OCI-LY1 (cell line): ENCODE measurements at regions not wholly inside any gene's neighbourhood (a gene's known extent, or its start where the extent isn't known, plus 50 kb on each side); places are given as distances from the start of the nearest gene placed in this dataset.

Experiments
- H2AFZ ChIP-seq: fragments of 200-600 bp; sonication (generic), shearing (Covaris generic); 2 replicates; pipeline ENCODE4 v1.6.0; 2014; ENCODE audit warnings: antibody characterized with exemption, mild to moderate bottlenecking, low read length
- H3F3A ChIP-seq: fragments of 200-600 bp; sonication (generic), shearing (Covaris generic); 2 replicates; pipeline ENCODE4 v1.6.0; 2014; ENCODE audit warnings: mild to moderate bottlenecking, antibody characterized with exemption, low read length, moderate library complexity; ENCODE audit not compliant: insufficient read depth
- H3K27ac ChIP-seq: fragments of 200-600 bp; sonication (generic); 2 replicates; pipeline ENCODE4 v1.5.1; 2014; ENCODE audit warnings: low read length, mixed run types, mild to moderate bottlenecking, low read depth; ENCODE audit not compliant: poor library complexity, severe bottlenecking
- H3K27me3 ChIP-seq: fragments of 200-600 bp; sonication (generic); 2 replicates; pipeline ENCODE4 v1.6.0; 2014; ENCODE audit warnings: antibody characterized with exemption, mild to moderate bottlenecking, low read length, moderate library complexity; ENCODE audit not compliant: insufficient read depth
- H3K36me3 ChIP-seq: fragments of 200-600 bp; sonication (generic); 2 replicates; pipeline ENCODE4 v1.6.1; 2014; ENCODE audit warnings: mild to moderate bottlenecking, antibody characterized with exemption, low read length, moderate library complexity, mixed read lengths; ENCODE audit not compliant: insufficient read depth
- H3K4me1 ChIP-seq: fragments of 200-600 bp; sonication (generic); 2 replicates; pipeline ENCODE4 v1.5.1; 2014; ENCODE audit warnings: mild to moderate bottlenecking, low read length, moderate library complexity; ENCODE audit not compliant: insufficient read depth, severe bottlenecking
- H3K4me2 ChIP-seq: fragments of 200-600 bp; sonication (generic), shearing (Covaris generic); 2 replicates; pipeline ENCODE4 v1.6.1; 2014; ENCODE audit warnings: low read length
- H3K4me3 ChIP-seq: fragments of 200-600 bp; sonication (generic); 2 replicates; pipeline ENCODE4 v1.5.1; 2014; ENCODE audit warnings: low read length, low read depth, mild to moderate bottlenecking, mixed read lengths; ENCODE audit not compliant: poor library complexity, severe bottlenecking
- H3K79me2 ChIP-seq: fragments of 200-600 bp; shearing (Covaris generic); 2 replicates; pipeline ENCODE4 v1.6.1; 2016; ENCODE audit warnings: mixed run types, low read length, mixed read lengths; ENCODE audit not compliant: insufficient read depth
- H3K9ac ChIP-seq: fragments of 200-600 bp; sonication (generic), shearing (Covaris generic); 2 replicates; pipeline ENCODE4 v1.6.1; 2014; ENCODE audit warnings: mild to moderate bottlenecking, low read length, mixed read lengths
- H3K9me2 ChIP-seq: fragments of 200-600 bp; sonication (generic), shearing (Covaris generic); 2 replicates; pipeline ENCODE4 v1.6.1; 2014; ENCODE audit warnings: low read depth, mild to moderate bottlenecking, low read length, mixed read lengths
- H3K9me3 ChIP-seq: fragments of 200-600 bp; shearing (Covaris generic); 2 replicates; pipeline ENCODE4 v1.6.1; 2014; ENCODE audit warnings: low read length, mixed read lengths
- H4K20me1 ChIP-seq: fragments of 200-600 bp; sonication (generic), shearing (Covaris generic); 2 replicates; pipeline ENCODE4 v1.6.0; 2016; ENCODE audit warnings: mild to moderate bottlenecking, low read length; ENCODE audit not compliant: insufficient read depth
- CTCF ChIP-seq: fragments of 200-600 bp; sonication (generic), shearing (Covaris generic); IDR thresholded peaks from 2 replicates; pipeline ENCODE4 v1.5.1; 2017; ENCODE audit warnings: mild to moderate bottlenecking, antibody characterized with exemption, low read length, moderate library complexity, mixed read lengths
- EZH2 ChIP-seq: fragments of 200-600 bp; sonication (generic), shearing (Covaris generic); IDR thresholded peaks from 2 replicates; pipeline ENCODE4 v1.8.0; 2017; ENCODE audit warnings: borderline replicate concordance, mixed run types, mild to moderate bottlenecking, antibody characterized with exemption, low read length, moderate library complexity, mixed read lengths

- Histone ChIP-seq H3K27me3 (no peaks in the 10 kb centered on the region), H3K4me3 (no peak overlapping the region), H3K36me3 (no peaks in the 10 kb centered on the region), H3K4me1 (peaks cover 25% of the 10 kb centered on the region), H3F3A (no peaks in the 10 kb centered on the region), H4K20me1 (no peaks in the 10 kb centered on the region), H3K4me2 (no peak overlapping the region), H3K79me2 (no peaks in the 10 kb centered on the region), H3K9me3 (no peaks in the 10 kb centered on the region), H3K9me2 (no peaks in the 10 kb centered on the region), H2AFZ (no peak overlapping the region), H3K27ac (no peak overlapping the region), H3K9ac (no peak overlapping the region)
- TF ChIP-seq EZH2, result no peak
- TF ChIP-seq CTCF, result no peak
Measured at GRCh38 chr6:163663575-163663974, 249.1 kb downstream of the QKI start.

DNA sequence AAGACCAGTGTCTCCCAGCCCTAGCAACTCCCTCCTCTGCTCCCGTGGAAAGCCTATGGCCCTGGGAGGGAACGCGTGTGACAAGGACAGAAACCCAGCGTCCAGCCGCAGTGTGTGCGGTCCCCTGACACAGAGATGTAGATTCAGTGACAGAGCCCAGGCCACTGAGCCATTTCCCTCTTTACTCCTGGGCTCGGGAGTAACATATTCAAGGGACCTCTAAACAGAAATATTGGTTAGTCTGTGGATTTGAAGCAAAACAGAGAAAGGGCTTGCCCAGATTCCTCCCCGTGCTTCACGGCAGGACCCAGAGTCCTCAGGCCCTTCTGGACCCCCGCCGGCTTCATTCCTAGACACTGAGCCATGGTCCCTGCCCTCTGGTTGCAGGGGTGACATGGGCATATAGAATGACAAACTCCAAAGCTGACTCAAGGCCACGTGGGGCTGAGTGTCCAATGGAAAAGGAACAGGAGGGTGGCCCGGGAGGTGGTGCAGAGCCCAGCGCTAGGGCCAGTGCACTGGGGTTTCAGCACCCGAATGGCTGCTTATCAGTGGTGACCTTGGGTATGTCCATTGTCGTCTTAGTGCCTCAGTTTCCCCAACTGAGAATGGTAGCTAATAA, 248.2 kb downstream of the QKI start:
- no peak overlapping the region for H3K27ac ChIP-seq
- no peak overlapping the region for H3K4me2 ChIP-seq
- no peaks in the 10 kb centered on the region for H4K20me1 ChIP-seq
- no peaks in the 10 kb centered on the region for H3K79me2 ChIP-seq
- no peaks in the 10 kb centered on the region; the same call in 1 of the 2 replicates for H3K36me3 ChIP-seq
- H3K9ac ChIP-seq, result no peak overlapping the region
- no peak overlapping the region for H2AFZ ChIP-seq
- H3K27me3 ChIP-seq, result no peaks in the 10 kb centered on the region
- H3K4me1 ChIP-seq, result peaks cover 17% of the 10 kb centered on the region
- no peak overlapping the region for H3K4me3 ChIP-seq
- H3F3A ChIP-seq, result no peaks in the 10 kb centered on the region
- H3K9me3 ChIP-seq, result no peaks in the 10 kb centered on the region
- H3K9me2 ChIP-seq, result no peaks in the 10 kb centered on the region
- no peak for TF ChIP-seq CTCF

- Histone ChIP-seq H4K20me1 (no peaks in the 10 kb centered on the region), H3K4me1 (peaks cover 7% of the 10 kb centered on the region), H3K9me3 (no peaks in the 10 kb centered on the region), H3K4me2 (no peak overlapping the region), H3K4me3 (no peak overlapping the region), H3K79me2 (no peaks in the 10 kb centered on the region), H3K9me2 (no peaks in the 10 kb centered on the region), H3K27me3 (no peaks in the 10 kb centered on the region), H3K36me3 (no peaks in the 10 kb centered on the region; the same call in 1 of the 2 replicates), H2AFZ (no peak overlapping the region), H3K9ac (no peak overlapping the region), H3K27ac (no peak overlapping the region), H3F3A (no peaks in the 10 kb centered on the region)
- TF ChIP-seq EZH2 (no peak), CTCF (no peak)
Measured at GRCh38 chr6:163661272-163661671, 246.8 kb downstream of the QKI start.
